ENCODE measurements at regions not wholly inside any gene's neighbourhood (a gene's known extent, or its start where the extent isn't known, plus 50 kb on each side); places are given as distances from the start of the nearest gene placed in this dataset.

DNA sequence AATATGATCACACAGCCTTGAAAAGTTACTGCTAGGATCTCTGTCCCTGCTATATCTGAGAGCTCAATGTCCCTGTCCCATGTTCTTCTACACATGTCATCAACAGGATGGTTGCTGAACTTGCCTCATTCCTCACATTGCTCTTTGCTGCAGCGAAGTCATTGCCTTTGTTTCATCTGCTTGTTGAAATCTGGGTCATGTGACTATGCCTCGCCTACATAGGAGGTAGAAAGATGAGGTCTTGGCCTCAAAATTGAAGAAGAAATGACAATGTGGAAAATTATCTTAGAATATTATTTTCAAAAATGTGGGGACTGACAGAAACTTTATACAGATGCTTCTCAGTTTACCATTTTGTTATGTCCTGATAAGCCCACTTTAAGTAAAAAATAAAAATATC lies 494.2 kb downstream of the SOX5 start:
- Mint-ChIP-seq H3K9me3 (ENCODE audit: low read depth, unreplicated experiment) (peaks cover 7% of the 10 kb centered on the region), H3K27me3 (ENCODE audit: unreplicated experiment) (no peaks in the 10 kb centered on the region), H3K27ac (ENCODE audit: unreplicated experiment) (no peak overlapping the region), H3K4me1 (ENCODE audit: low read depth, unreplicated experiment) (no peaks in the 10 kb centered on the region), H3K36me3 (ENCODE audit: insufficient read depth, unreplicated experiment) (no peaks in the 10 kb centered on the region), H3K4me3 (ENCODE audit: low read depth, unreplicated experiment) (no peak overlapping the region)
- CTCF ChIA-PET, result no interaction called here
- DNase-seq, result no peak
- no TSS peak for BruUV-seq (replicated peaks)
- intact Hi-C loops (cut with micrococcal nuclease; ENCODE audit: unreplicated experiment), result no loop called here
- TF ChIP-seq, protein P1, sequence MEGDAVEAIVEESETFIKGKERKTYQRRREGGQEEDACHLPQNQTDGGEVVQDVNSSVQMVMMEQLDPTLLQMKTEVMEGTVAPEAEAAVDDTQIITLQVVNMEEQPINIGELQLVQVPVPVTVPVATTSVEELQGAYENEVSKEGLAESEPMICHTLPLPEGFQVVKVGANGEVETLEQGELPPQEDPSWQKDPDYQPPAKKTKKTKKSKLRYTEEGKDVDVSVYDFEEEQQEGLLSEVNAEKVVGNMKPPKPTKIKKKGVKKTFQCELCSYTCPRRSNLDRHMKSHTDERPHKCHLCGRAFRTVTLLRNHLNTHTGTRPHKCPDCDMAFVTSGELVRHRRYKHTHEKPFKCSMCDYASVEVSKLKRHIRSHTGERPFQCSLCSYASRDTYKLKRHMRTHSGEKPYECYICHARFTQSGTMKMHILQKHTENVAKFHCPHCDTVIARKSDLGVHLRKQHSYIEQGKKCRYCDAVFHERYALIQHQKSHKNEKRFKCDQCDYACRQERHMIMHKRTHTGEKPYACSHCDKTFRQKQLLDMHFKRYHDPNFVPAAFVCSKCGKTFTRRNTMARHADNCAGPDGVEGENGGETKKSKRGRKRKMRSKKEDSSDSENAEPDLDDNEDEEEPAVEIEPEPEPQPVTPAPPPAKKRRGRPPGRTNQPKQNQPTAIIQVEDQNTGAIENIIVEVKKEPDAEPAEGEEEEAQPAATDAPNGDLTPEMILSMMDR (IDR thresholded peaks at IDR 0.05; ENCODE audit: unreplicated experiment), result no peak

DNA sequence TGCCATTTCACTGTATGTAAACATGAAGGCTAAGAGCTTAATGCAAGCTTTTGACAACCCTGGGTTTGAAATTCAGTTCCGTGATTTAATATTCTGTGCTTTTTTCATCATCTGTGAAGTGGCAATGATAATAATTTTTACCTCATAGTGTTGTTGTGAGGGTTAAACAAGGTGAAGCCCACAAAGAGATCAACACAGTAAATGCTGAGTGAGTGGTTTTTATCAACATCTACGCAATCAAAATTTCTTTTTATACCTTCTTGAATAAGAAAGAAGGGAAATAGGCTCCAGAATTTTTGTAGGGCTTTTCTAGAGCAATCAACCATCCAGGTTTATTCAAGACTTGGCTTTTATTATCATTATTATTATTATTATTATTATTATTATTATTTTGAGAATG lies 490.8 kb downstream of the SOX5 start:
- Mint-ChIP-seq H3K4me1 (ENCODE audit: low read depth, unreplicated experiment) (no peaks in the 10 kb centered on the region), H3K4me3 (ENCODE audit: low read depth, unreplicated experiment) (no peak overlapping the region), H3K9me3 (ENCODE audit: low read depth, unreplicated experiment) (peaks cover 3% of the 10 kb centered on the region), H3K27ac (ENCODE audit: unreplicated experiment) (no peak overlapping the region), H3K36me3 (ENCODE audit: insufficient read depth, unreplicated experiment) (no peaks in the 10 kb centered on the region), H3K27me3 (ENCODE audit: unreplicated experiment) (no peaks in the 10 kb centered on the region)
- DNase-seq, result no peak
- TF ChIP-seq, protein P1 (IDR thresholded peaks at IDR 0.05; ENCODE audit: unreplicated experiment), result no peak
- intact Hi-C loops (cut with micrococcal nuclease; ENCODE audit: unreplicated experiment), result no loop called here
- BruUV-seq (replicated peaks), result no TSS peak
- CTCF ChIA-PET, result no interaction called here

- no peak overlapping the region for H3K4me3 Mint-ChIP-seq (ENCODE audit: low read depth, unreplicated experiment)
- H3K9me3 Mint-ChIP-seq (ENCODE audit: low read depth, unreplicated experiment), result peaks cover 20% of the 10 kb centered on the region
- intact Hi-C loops (cut with micrococcal nuclease; ENCODE audit: unreplicated experiment), result no loop called here
- CTCF ChIA-PET, result no interaction called here
- TF ChIP-seq, protein P1 (IDR thresholded peaks at IDR 0.05; ENCODE audit: unreplicated experiment), result no peak
- no peak overlapping the region for H3K27ac Mint-ChIP-seq (ENCODE audit: unreplicated experiment)
- no peaks in the 10 kb centered on the region for H3K36me3 Mint-ChIP-seq (ENCODE audit: insufficient read depth, unreplicated experiment)
- no peaks in the 10 kb centered on the region for H3K27me3 Mint-ChIP-seq (ENCODE audit: unreplicated experiment)
- DNase-seq, result no peak
- no TSS peak for BruUV-seq (replicated peaks)
- H3K4me1 Mint-ChIP-seq (ENCODE audit: low read depth, unreplicated experiment), result no peaks in the 10 kb centered on the region
Measured at GRCh38 chr12:23462546-23462945, 486.9 kb downstream of the SOX5 start.

- no peak overlapping the region for H3K4me3 Mint-ChIP-seq (ENCODE audit: low read depth, unreplicated experiment)
- CTCF ChIA-PET, result no interaction called here
- no peak for DNase-seq
- H3K9me3 Mint-ChIP-seq (ENCODE audit: low read depth, unreplicated experiment), result peaks cover 22% of the 10 kb centered on the region
- H3K27ac Mint-ChIP-seq (ENCODE audit: unreplicated experiment), result no peak overlapping the region
- TF ChIP-seq, protein P1 (IDR thresholded peaks at IDR 0.05; ENCODE audit: unreplicated experiment), result no peak
- H3K4me1 Mint-ChIP-seq (ENCODE audit: low read depth, unreplicated experiment), result no peaks in the 10 kb centered on the region
- no TSS peak for BruUV-seq (replicated peaks)
- no peaks in the 10 kb centered on the region for H3K36me3 Mint-ChIP-seq (ENCODE audit: insufficient read depth, unreplicated experiment)
- intact Hi-C loops (cut with micrococcal nuclease; ENCODE audit: unreplicated experiment), result no loop called here
- H3K27me3 Mint-ChIP-seq (ENCODE audit: unreplicated experiment), result no peaks in the 10 kb centered on the region
Measured at GRCh38 chr12:23463172-23463571, 486.3 kb downstream of the SOX5 start.

Data from Calu3 (cell line).